ENCODE measurements at regions not wholly inside any gene's neighbourhood (a gene's known extent, or its start where the extent isn't known, plus 50 kb on each side); places are given as distances from the start of the nearest gene placed in this dataset.

DNA sequence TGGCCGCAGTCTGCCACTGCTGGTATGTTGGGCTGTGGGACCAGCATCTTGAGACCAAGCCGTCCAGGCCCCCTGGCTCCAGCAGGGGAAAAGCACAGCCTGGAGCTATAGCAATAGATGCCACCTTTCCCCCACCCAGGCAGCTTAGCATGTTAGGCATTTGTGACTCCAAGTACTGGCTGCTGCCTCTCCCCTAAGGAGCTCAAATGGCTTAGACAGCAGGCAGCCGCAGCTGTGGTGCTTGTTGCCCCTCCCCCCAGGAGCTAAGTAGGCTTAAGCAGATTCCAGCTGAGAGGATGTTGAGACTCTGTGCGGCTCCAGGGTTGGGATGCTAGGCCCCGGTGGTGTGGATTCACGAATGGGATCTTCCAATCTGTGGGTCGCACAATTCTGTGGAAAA, 88.8 kb upstream of the ANKFN1 start:
- TF ChIP-seq, protein P1, sequence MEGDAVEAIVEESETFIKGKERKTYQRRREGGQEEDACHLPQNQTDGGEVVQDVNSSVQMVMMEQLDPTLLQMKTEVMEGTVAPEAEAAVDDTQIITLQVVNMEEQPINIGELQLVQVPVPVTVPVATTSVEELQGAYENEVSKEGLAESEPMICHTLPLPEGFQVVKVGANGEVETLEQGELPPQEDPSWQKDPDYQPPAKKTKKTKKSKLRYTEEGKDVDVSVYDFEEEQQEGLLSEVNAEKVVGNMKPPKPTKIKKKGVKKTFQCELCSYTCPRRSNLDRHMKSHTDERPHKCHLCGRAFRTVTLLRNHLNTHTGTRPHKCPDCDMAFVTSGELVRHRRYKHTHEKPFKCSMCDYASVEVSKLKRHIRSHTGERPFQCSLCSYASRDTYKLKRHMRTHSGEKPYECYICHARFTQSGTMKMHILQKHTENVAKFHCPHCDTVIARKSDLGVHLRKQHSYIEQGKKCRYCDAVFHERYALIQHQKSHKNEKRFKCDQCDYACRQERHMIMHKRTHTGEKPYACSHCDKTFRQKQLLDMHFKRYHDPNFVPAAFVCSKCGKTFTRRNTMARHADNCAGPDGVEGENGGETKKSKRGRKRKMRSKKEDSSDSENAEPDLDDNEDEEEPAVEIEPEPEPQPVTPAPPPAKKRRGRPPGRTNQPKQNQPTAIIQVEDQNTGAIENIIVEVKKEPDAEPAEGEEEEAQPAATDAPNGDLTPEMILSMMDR (IDR thresholded peaks at IDR 0.05) = no peak
- TF ChIP-seq POLR2A (IDR thresholded peaks at IDR 0.05) = no peak

Data from testis (tissue), 2 donors.